Hematopoietic multipotent progenitor cell treated with erythropoietin and hydrocortisone succinate and interleukin-3 and kit ligand, for 6 days (in vitro differentiated cells): ENCODE measurements at regions not wholly inside any gene's neighbourhood (a gene's known extent, or its start where the extent isn't known, plus 50 kb on each side); places are given as distances from the start of the nearest gene placed in this dataset.
A peak's percentile ranks its signal among the peaks of the same experiment; 100 is the strongest.
"Not testable (repeated sequence)": the region's sequence is repeated elsewhere in the genome, so short reads cannot be mapped to it uniquely, and the experiment has no call there.

Experiments
- DNase-seq: peaks from one replicate; pipeline ENCODE4 v3.0.0-alpha.2; 2015

DNA sequence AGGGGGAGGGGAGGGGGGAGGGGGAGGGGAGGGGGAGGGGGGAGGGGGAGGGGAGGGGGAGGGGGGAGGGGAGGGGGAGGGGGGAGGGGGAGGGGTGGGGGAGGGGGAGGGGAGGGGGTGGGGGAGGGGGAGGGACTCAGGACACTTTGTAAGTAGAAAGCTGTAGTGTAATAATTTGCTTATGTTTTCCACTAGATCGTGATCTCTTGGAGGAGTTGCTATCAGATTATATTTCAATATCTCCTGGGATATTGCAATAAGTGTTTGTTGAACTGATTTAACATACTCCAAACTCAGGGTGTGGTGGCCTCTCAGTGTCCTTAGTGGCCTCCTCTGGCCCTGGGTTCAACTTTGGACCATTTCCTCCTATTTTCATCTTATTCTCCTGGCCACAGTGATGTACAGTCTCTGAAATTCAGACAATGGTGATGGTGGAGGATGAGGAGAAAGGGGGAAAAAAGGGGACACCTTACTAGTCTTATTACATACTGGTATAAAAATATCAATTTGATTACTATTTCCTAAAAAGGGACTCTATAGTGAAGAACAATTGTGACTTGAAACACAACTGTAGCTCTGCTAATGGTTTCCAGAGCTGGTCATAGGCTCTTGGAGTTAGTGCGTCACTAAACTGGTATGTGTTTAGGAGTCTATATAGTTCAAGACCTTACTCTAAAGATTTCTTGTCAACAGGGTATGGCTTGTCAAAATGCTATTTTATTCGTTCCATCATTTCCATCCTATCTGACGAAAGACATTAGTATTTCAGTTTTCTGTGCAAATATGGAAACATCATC is 89.6 kb downstream of the DDX1 start:
- peak; percentile 4 for DNase-seq

DNA sequence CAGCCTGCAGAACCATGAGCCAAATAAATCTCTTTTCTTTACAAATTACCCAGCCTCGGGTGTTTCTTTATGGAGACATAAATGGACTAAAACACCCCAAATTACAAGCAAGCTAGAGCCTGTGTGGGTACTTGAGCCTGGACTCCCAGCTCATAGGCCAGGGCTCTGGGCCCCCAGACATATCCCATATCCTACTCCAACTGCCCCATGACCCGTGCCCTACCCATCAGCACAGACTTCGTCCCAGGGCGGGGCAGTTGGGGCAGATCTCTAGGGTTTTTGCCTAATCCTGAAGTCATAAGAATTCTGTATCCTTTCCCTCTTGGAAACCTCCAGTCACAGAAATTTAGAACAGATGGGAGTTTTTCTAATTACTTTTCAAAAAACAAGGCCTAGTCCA is 90.7 kb downstream of the DDX1 start:
- no peak for DNase-seq

DNA sequence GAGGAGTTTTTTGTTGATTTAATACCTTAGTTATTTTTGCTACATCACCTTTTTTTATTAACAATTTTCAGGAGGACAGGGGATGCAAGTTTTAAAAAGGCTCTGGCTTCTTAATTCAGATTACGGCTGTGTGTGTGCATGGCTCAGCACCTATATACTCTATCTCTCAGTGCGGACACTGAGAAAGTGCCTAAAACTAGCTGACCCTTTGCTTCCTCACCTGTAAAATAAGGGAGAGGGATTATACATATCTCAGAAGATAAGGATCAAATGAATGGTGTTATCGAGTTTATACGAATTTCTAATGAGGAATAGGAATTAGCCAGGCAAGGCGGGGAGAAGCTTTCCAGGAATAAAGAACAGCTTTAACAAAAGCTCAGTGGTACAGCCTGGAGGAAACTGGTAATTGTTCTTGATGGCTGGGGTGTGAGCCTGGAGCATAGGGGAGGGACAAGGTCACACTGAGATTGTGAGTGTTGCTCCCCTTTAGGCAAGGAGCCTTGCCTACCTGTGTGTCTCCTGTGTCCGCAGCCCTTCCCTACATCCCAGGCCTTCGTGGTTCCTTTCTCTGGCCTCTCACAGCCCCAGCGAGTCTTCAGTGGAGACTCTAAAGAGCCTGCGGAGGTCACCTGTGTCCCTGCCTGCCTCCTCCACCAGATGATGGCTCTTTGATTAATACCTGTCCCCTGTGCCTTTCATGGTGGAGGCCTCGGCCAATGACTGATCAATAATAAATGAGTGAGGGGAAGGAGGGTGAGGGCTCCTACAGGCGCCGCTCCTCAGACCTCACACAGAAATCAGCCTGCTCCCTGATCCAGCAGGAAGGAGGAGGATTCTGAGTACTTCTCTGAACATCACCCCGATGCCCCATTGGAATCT is 92.7 kb downstream of the DDX1 start:
- DNase-seq = no peak

DNA sequence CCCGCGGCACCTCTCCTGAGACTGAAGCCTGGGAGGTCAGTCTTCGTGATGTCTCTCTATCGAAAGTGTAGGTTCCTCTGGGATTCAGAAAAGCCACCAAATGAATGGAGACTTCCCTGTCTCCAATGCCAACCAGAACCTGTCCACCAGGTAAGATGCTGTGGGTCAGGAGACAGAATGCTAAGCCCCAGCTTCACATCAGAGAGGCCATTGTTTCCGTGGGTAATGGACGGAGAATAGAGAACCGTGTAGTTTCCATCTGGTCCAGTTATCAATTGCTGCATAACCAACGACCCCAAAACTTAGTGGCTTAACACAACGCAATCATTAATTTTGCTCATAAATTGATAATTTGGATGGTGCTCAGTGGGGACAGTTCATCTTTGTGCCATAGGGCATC is 93.5 kb downstream of the DDX1 start:
- DNase-seq = no peak

DNA sequence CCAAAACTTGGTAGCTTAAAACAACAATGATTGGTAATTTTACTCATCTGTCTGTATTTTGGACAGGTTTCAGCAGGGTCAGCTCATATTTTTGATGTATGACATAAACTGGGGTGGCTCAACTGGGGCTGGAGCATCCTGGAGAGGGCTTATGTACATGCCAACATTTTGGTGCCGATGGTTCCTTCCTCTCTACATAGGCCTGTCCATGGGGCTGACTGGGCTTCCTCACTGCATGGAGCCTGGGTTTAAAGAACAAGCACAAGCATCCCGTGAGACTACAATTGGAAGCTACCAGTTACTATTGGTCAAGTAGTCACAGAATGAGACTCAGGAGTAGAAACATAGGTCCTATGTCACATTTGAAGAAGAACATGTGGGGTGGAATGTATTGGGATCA is 95.0 kb downstream of the DDX1 start:
- DNase-seq = no peak

DNA sequence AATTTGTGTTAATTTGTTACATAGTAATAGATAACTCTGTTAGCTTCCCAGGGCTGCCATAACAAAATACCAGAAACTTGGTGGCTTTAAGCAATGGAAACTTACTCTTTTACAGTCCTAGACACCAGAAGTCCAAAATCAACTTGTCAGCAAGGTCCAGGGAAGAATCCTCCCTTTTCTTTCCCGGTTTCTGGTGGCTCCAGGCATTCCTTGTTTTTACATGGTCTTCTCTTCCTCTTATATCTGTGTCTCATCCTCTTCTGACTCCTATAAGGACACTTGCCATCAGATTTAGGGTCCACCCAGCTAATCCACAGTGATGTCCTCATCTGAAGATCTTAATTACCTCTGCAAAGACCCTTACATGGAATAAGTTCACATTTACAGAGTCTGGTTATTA is 95.6 kb downstream of the DDX1 start:
- DNase-seq = no peak

DNA sequence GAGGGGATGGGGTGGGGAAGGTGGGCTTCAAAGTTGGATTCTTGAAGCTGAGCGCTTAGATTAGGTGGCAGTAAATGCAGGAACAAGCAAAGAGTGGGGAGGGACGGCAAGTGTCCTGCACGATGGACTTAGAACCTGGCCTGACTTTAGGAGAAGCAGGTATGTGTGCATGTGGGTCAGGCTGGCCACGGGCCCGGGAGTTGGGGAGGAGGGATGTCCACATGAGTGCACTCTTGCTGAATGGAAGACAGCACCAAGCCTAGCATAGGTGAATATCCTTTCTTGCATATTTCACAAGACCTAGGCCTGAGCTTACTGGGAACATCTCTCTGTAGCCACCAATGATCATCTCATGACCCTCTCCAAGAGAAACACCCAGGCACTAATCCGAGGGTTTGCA is 96.1 kb downstream of the DDX1 start:
- DNase-seq = no peak

DNA sequence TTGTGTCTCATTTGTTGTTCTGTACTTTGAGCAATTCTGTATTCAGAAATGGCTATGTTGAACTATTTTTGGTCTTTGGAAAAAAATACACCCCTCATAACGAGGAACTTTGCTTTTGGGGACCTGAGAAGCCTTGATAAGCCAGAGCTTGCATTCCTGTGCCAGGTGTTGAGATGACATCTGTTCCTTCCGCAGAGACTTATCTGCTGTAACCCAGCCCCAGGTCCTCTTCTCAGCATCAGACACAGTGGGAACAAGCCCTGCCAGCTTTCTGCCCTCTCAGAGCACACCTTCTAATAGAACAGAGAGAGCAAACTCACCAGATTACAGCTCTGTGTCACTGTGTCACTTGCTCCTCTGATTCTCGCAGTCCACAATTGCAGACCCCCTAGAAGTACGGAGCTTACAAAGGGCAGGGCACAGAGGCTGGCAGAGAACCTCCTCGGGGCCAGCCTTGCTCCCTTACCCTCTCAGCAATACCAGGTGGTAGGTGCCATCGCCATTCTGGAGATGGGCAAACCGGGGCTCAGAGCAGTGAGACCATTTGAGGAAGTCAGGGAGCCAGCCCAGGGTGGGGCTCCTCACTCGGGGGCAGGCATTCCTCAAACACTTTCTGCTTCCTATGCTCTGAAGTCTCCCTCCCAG is 97.4 kb downstream of the DDX1 start:
- peak; percentile 3 for DNase-seq

DNA sequence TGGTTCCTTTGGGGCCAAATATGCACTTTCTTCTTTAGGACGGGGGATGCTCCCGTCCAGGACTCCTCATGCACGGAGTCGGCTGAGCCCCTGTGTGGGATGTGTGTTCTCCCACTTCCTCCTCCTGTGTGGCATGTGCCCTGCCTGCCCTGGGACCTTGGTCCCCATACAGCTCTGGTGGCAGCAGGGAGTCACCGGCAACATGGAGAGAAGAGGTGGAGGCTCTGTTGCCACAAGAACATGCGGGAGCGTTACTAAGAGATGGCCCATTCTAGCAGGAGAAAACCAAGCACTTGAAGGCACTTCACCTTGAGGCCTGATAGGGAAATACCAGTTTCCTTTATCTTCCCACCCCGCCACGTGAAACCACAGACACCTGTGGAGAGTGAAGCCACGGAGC is 98.0 kb downstream of the DDX1 start:
- DNase-seq = no peak

DNA sequence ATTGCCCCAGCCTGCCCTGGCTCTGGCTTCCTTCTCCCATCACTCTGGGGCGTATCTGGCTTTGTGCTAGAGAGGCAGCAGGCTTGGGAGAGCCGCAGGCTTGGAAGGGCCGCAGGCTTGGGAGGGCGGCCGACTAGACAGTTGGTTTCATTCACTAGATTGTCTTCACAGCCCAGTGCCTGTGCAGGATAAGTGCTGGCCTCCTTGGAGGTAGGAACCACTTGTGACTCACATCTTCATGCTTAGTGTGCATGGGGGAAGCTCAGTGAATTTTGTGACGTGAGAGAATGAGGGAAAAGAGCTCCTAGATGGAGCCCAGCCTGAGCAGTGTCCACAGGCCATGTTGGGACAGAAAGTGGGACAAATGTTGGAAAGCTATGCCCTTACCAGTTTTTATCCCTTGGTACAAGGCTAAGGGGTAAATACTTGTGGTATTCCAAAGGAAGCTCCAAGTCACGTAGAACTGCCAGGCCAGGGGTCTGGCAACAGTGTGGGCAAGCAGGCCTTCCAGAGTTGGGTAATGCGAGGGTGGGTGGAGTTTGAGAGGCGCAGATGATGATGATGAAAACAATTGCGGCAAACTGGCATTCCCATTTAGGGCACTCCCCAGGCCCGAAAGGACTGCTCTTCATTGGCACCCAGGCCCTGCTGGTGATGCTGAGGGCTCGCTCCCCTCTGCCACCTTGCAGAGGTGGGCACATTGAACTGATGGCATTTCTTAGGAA is 100.1 kb downstream of the DDX1 start:
- DNase-seq = no peak

DNA sequence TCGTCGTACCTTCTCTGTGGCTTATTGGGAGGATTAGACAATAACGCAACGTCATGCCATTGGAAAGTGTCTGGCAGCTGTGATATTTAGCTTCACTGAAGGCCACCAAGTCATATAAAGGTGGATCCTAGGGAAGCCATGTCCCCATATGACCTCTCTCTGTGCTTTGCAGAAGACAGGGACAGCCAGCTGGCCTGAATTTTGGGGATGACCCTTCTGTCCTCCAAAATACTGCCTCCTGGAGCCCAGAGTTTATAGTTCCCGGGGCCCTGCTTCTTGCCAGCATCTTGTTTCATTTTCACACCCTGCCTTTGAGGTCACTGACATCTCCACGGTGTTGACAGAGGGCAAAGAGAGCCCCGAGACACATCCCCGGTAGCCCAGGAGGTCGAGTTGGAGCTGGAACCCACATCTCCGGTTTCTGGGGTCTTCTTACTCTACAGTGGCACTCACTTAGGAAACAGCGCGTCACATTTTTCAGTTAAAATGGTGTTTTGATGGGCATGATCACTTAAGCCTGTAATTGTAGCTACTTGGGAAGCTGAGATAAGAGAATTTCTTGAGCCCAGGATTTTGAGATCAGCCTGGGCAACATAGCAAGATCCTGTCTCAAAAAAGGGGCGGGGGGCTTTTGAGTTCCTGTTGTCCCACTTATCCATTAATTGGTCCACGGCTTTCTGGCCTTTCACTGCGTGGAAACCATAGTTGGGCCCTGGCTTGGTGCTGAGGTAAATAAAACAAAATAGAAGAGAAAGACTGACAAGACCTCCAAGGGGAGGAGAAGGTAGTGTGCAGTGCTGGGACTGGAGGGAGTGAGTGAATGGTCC is 101.1 kb downstream of the DDX1 start:
- no peak for DNase-seq

DNA sequence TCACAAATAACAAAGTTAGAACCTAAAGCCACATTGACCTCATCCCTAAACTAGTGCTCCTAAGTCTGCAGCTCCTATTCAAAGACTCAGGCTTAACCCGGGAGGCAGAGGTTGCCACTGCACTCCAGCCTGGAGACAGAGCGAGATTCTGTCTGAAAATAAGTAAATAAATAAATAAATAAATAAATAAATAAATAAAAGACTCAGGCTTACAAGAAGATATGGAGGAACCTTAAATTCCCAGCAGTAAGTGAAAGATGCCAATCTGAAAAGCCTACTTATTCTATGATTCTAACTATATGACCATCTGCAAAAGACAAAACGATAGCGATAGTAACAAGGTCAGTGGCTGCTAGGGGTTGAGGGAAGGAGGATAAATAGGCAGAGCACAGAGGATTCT is 101.7 kb downstream of the DDX1 start:
- DNase-seq = no peak

DNA sequence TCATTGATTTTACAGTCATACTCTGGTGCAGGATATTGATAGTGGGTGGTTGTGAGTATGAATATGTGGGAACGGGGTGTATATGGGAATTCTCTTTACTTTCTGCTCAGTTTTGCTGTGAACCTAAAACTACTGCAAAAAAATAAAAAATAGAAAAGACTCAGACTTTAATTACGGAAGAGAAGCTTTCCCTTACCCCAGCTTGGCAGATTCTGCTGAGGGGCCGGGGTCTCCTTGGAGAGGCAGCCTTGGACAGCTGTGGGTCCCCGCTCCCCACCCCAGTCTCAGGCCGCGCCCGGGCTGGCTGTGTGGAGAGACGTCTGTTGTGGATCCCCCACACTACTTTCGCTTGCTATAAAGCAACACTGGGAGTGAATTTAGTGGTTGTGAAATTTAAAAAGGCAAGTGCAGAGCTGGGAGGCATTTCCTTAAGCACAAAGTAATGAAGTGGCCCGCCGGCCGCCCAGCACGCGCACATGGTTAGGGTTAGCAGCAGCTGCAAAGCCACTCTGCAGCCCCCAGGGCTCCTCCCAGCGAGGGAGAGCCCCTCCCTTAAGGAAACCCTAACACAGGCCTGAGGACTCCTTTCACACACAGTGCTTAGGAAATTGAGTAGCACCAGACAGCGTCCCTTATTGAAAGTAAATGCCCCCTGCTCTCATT is 102.4 kb downstream of the DDX1 start:
- no peak for DNase-seq

DNA sequence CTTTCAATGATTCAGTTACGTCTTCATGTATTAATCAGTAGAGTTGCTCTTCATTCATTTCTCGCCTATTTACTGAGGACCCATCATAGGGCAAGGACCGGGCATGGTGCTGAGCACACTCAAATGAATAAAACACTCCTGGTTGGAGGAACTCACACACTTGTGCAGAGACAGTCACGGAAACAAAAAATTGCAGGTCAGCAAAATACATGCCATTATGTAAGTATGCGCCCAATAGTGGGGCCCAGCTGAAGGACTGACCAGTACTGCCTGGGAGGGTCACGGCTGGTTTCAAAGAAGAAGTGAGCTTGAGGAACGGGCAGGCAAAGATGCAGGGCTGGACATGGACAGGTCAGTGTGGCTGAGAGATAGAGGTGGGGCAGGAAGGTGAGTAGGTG is 102.9 kb downstream of the DDX1 start:
- no peak for DNase-seq

DNA sequence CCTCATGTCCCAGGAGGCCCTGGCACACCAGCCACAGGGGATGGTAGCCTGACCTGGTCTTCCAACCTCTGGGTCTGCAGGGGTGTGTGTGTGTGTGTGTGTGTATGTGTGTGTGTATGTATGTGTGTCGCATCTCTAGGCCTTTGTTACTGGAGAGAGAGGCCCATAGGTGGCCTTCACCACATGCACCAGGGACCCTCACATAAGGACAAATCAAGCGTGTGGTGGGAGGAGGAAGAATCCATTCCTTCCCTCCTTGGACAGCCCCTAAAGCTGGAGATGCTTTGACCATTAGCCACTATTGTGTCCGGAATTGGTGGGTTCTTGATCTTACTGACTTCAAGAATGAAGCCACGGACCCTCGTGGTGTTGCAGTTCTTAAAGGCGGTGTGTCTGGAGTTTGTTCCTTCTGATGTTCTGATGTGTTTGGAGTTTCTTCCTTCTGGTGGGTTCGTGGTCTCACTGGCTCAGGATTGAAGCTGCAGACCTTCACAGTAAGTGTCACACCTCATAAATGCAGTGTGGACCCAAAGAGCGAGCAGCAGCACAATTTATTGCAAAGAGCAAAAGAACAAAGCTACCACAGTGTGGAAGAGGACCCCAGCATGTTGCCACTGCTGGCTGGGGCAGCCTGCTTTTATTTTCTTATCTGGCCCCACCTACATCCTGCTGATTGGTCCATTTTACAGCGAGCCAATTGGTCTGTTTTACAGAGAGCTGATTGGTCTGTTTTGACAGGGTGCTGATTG is 104.1 kb downstream of the DDX1 start:
- DNase-seq = no peak

DNA sequence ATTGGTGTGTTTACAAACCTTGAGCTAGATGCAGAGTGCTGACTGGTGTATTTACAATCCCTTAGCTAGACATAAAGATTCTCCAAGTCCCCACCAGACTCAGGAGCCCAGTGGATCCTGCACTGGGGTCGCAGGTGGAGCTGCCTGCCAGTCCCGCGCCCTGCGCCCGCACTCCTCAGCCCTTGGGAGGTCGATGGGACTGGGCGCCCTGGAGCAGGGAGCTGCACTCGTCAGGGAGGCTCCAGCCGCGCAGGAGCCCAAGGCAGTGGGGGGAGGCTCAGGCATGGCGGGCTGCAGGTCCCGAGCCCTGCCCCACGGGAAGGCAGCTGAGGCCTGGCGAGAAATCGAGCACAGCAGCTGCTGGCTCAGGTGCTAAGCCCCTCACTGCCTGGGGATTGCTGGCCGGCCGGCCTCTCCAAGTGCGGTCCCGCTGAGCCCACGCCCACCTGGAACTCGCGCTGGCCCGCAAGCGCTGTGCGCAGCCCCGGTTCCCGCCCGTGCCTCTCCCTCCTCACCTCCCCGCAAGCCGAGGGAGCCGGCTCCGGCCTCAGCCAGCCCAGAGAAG is 105.0 kb downstream of the DDX1 start:
- not testable (repeated sequence) for DNase-seq

DNA sequence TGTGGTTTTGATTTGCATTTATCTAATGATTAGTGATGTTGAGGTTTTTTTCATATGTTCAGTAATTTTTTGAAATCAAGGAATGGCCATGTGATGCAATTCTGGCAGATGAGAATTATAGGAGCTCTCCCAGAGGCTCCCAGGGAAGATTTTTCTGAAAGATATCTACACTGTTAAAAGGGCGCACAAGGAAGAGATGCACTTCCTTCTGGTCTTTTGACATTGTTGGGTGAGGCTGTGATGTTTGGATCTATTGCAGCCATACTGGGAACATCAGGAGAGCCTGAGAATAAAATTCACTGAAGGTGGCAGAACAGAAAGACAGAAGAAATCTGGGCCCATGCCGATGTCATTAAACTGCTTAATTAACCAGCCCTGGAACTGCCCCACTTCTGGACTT is 108.5 kb downstream of the DDX1 start:
- no peak for DNase-seq

DNA sequence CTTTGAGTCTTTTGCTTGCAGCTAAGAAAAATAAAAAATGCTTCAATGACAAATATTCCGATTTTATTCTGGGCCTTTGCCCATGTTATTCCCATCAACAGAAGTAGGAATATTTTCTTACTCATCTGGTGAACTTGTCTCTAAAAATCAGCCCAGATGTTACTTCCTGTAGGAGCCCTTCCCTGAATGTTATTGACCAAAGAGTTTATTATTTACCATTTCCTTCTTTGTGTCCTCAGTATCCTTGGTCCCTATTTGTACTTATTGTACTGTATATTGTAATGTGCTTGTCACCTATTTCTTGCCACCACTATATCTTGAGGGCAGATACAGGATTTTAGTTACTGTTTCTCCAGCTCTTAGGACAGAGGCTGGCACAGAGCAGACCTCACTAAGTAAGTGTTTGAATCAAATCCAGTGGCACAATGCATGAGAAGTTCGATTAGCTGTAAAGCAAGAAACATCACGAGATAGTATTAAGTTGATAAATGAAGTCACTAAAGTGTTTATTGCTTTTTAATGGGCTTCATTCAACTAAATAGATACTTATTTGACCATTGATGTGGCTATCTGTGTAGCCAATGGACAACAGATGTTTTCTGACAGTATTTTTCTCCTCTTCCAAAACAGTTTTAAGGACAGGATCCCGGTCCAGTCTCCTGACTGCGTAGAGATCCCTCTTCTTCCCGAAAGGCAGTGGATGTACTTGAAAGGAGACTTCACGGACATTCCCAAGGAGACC is 109.1 kb downstream of the DDX1 start:
- no peak for DNase-seq

DNA sequence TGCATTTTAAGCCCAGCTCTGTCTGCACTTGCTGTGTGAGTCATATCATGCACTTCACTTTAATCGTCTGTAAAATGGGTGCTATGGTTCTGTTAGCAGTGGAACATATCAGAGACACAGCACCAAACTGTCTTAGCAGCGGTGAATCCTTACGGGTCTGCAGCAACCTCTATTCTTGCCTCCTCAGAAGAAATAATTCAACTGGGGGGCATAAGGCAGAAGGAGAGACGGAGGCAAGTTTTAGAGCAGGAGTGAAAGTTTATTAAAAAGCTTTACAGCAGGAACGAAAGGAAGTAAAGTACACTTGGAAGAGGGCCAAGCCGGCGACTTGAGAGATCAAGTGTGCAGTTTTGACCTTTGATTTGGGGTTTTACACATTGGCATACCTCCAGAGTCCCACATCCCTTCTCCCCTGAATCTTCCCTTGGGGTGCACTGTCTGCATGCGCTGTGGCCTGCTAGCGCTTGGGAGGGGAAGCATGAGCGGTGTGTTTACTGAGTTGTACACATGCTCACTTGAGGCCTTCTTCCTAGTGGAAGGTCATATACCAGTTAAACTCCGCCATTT is 109.8 kb downstream of the DDX1 start:
- DNase-seq = no peak
